Middle frontal gyrus (tissue), 1 donor: ENCODE measurements at regions not wholly inside any gene's neighbourhood (a gene's known extent, or its start where the extent isn't known, plus 50 kb on each side); places are given as distances from the start of the nearest gene placed in this dataset.

ENCODE experiments used
- DNase-seq: peaks from one replicate; pipeline ENCODE4 v3.0.0-alpha.2; 2015; ENCODE audit warnings: low spot score; ENCODE audit errors: extremely low spot score

DNA sequence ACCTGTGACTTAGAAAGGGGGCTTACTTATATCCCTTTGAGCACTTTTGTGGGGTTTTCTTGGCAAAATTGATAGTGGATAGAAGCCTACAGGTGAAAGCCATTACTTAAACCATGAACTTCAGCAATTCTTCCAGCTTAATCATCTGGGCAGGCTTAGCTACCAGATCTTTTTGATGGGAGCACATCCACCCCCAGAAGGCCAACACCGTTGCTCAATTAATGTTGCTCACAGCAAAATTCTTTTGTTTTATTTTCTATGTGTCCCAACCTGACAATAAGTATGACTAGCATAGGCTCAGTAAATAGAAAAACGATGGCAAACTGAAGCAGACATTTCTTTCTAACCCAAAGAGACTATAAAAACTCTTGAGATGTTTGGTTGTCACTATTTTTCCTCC is 269.4 kb upstream of the TCF4 start:
- no peak for DNase-seq

DNA sequence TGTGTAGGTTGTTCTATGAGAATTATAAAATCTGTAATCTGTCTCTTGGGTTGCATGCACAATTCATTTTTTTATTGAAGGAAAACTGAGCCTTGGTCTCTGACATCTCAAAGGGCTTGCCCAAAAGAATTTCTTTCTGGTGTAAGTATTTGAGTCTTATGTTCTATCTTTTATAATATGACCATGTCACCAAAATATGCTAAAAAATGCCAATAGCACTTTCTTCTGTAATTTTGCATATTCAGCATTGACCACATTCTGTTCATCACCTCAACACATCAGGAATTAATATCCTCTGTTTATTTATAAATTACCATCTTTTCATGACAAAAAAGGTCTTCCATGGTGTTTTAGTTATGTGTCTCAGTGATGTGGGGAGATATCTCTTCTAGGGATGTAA is 268.7 kb upstream of the TCF4 start:
- no peak for DNase-seq

DNA sequence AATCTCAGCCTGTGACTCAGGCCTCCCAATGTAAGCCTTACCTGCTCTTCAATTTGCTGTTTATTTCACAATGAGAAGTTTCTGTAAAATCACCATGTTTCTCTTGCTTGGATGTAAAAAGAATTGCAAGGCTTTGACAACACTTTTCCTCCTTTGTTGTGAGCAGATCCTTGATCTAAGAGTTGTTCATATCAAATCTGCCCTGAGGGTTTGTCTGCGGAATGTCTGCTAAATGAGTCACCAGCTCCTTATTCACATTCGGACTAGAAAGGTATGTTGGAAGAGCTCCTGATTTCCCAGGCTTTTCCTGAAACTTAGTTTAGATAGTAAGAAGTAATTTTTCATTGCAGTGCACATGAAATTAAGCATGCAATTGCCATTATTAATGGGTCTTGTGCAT is 268.2 kb upstream of the TCF4 start:
- DNase-seq = no peak

DNA sequence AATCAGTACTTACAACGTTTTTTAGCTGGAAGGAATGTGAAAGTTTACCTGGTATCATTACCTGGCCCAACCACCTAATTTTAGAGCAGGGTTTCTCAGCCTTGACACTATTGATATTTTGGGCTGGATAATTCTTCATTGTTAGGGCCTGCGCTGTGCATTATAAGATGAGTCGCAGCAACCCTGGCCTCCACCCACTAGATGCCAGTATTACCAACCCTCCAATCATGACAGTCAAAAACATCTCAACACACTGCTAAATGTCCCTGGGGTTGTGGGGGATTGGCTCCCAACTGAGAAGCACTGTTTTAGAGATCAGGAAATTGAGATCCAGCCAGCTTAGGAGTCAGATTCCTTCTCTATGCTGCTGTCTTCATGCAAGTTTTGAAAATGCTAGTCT is 265.3 kb upstream of the TCF4 start:
- no peak for DNase-seq

DNA sequence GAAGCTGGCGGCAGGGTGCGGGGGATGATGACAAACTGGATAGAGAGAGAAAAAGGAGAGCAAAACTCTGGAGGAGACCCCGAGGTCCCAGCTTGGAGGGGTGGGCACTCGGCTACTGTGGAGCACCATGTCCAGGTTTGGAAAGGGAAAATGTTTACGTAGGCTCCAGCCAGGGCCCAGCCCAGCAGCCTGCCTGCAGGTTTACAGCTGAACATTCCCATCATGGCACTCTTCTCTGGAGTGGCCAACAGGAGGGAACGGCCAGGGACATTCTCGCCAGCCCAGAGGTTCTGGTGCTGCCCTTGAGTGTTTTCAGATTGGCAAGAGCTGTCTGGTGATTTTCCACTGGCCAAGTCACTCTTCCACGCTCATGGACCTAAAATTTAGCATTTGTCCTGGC is 262.9 kb upstream of the TCF4 start:
- no peak for DNase-seq

DNA sequence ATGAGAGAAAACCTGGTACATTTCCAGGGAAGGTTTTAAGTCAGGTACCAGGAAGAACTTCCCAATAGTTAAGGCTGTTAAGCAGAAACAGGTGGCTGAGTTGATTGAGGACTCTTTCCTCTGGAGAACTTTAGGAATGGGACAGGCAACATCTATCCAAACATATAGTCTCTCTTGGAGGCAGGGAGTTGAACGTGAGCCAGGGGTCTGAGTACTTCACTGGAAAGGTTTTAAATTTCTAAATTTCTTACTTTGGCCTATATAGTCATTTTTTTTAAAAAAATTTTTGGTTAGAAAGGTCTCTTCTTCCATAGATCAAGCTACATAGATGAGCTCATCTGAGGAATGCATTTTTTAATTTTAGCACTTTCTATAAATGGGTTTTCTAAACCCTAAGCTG is 261.4 kb upstream of the TCF4 start:
- DNase-seq = no peak

DNA sequence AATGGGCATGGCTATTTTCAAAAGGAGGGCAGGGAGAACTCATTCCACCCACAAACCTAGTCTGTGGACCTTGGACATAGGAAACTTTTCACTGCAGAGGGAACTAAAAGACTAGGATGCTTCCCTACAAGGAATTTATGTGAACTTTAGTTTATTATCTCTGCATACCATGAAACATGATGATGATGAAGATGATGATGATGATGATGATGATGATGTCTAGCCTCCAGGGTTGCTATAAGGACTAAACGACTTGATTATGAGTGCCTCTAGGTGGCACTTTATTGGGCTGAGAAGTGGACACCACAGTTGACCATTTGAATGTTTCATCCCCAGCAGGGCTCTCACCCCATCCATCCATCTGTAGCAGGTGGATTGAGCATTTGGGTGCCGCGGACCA is 260.0 kb upstream of the TCF4 start:
- no peak for DNase-seq

DNA sequence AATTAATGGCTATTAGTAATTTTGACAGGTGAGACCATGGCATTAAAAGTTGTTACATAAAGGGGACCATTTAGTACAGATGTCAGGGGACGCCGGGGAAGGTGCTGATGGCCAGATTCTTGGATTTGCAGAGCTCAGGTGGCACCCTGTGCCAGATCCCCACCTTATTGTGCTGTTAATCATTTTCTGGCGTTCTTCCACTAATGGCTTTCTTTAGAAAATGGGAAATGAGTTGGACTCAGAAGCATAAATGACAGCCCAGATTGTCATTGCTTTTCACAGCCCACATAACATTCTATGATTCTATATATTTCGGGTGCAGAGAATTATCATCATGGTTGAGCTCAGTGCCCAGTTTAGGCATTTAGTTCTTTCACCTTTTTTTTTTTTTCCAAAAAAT is 257.2 kb upstream of the TCF4 start:
- no peak for DNase-seq

DNA sequence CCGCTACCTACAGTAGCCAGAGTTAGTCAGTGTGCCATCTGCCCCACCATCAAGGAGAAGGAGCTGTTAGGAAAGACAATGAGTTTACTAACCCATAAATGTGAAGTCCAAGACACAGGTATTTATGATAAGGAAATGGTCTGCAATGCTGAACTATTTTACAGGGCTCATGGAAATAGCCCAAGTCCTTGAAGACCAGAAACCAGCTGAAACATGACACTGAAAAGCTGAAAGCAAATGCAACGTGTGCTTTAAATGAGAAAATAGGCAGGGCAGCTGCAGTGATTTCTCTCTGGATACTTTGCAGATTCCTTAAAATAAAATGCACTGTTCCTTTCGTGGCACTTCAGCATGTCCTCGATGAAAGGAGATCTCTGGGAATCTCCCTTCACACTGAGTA is 256.4 kb upstream of the TCF4 start:
- no peak for DNase-seq

DNA sequence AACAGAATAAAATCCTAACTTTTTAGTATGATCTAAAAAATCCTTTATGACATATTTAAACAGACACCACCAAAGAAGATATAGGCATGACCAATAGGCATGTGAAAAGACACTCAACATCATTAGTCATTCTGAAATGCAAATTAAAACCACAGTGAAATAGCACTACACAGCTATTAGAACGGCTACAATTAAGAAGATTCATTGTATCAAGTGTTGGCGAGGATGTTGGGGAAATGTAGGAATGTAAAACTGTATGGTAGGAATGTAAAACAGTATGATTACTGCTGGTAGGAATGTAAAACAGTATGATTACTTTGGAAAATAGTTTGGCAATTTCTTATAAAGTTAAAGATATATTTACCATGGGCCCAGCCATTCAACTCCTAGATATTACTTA is 253.3 kb upstream of the TCF4 start:
- no peak for DNase-seq

DNA sequence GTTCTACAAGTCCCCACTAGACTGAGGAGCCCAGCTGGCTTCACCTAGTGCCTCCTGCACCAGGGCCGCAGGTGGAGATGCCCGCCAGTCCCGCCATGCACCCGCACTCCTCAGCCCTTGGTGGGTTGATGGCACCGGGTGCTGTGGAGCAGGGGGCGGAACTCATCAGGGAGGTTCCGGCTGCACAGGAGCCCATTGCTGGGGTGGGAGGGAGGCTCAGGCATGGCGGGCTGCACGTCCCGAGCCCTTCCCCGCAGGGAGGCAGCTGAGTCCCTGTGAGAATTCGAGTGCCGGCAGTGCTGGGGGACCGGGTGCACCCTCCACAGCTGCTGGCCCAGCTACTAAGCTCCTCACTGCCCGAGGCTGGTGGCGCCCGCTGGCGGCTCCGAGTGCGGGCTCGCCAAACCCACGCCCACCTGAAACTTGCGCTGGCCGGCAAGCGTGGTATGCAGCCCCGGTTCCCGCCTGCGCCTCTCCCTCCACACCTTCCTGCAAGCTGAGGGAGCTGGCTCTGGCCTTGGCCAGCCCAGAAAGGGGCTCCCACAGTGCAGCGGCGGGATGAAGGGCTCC is 252.7 kb upstream of the TCF4 start:
- no peak for DNase-seq

DNA sequence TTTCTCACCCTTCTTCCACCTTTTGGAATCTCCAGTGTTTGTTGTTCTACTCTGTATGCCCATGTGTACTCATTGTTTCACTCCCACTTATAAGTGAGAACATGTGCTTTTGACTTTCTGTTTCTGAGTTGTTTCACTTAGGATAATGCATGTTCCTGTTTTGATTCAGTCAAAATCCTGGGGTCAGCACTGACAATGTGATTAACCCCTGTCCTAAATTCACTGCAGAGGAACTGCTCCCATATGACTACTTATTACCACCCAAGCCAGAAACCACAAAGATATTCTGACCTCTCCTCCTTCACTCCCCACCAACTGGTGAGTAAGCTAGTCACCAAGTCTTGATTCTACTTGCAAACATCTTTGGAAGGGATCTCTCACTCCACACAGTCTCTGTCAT is 251.4 kb upstream of the TCF4 start:
- DNase-seq = no peak

DNA sequence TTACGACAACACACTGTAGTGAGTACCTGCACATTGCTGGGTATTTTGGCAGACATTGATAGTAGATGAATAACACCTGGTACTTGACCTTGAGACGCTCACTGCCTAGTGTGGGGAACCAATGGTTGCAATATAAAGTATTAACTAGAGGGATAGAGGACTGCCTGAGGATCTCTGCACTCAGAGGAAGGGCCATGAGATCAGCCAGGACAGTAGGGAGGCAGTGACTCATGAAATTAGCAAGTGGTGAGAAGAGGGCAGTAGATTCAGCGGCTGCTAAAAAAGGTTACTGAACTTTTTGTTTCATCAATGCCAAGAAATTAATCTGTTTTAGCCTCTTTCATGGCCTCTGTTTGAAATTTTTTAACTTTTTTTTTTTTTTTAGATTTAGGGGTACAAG is 250.8 kb upstream of the TCF4 start:
- no peak for DNase-seq

DNA sequence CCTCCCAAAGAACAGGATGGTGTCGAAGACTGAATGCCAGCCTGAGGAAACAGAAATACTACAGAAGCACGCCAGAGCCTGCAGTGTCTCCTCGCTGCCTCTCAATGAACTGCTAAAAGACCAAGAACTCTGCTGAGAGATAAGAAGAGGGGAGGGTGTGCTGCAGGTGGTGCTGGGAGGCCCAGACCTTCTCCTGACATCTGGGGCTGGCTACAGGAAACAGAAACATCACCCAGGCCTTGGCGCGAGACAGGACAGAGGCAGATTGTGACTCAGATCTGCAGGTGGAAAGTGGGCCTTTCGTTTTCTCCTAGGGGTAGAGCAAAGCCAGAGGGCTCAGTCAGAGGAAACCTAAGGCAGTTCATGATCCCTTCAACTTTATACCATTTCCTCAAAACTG is 250.3 kb upstream of the TCF4 start:
- no peak for DNase-seq

DNA sequence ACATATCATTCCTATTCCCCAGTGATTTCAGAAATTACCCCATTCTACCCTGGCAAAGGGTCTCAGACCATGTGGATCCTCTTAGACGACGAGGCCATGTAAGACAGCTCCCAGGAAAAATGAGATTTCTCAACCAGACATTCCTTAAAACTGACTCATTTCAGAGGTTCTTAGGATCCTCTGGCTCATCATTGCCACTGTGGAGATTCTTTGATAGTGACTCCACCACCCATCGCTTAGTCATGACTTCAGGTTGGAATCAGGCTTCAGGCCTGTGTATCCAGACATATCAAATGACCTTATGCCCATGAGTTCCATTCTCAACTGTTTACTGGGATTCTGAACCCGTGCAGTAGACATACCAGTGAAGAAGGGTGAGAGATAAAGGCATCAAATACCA is 245.6 kb upstream of the TCF4 start:
- no peak for DNase-seq

DNA sequence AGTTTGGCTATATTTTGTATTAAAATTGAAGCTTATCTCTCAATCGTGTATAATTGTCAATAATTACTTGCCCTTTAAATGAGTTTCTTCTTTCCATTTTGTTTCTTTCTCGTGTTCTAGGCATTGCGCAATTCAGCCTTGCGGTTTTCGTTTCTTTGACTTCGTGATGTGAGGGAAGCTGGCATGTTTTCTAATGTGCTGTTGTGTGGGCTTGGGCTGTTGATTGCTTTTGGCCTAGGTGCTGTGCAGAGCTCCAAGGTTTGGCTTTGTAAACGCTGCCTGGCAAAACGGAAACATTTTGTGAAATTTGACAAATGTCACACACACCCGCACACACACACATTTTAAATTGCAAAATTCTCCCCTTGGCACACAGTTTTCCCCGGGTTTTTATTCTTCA is 242.6 kb upstream of the TCF4 start:
- no peak for DNase-seq

DNA sequence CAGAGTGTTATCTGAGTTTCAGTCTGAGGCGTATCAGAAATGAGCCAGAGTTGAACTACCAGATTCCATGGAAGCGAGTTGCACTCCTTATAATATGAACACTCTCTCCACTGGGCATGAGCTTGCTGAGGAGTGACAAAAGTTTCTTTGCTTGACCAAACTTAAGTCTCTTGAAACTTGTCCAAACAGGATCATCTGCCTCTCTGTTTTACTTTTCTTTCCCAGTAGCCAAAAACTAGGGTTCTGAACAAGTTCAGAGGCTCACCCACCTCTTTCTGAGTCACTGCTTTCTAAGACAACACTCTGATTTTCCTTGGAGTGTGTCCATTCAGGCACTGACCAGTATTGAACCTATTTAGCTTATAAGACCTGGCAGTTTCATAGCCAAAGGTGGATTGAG is 233.2 kb upstream of the TCF4 start:
- DNase-seq = no peak

DNA sequence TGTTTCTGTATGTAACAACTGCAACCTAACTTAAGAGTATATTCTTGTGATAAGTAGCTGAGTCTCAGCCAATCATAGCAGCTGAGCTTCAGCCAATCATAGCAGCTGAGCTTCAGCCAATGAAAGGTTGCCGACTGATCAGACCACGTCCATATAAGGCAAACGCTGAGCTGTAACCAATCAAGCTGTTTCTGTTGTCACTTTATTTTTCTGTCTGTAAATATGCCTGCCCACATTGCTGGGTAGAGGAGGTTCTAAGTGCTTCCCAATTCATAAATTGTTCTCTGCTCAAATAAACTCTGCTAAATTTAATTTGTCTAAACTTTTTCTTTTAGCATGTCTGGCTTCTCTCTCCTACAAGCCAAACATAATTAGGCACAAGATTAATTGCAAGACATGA is 231.5 kb upstream of the TCF4 start:
- no peak for DNase-seq

DNA sequence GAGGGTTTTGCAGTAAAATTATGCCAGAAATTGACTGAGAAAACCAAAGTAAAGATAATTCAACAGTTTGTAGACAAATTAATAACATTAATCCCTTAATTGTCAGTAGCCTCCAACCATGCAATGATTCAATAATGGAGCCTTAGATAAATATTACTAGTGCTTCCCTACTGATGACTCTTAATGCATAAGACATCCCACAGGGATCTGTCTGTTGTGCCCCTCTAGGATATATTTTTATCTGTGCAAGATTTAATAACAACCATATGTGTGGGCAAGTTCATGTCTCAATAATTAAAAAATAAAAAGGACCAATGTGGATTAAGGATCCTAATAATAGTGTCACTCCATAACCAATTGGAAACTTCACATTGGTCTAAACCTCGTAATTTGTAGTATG is 230.3 kb upstream of the TCF4 start:
- no peak for DNase-seq

DNA sequence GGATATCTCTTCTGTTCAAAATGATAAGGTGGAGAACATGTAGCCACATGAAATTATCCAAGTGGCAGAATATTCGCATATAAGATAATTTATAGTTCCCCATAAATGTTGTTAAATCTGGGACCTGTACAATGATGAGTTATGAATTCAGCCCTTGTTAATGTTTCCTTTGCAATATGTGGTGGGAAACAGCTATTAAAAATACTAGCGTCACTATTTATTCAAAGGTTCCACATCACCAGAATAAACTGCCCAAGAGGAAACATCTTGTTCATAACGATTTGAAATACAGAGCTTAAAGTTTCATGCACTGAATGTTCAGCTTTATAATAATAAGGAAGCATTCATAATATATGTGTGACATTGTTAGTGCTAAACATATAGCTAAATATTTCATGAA is 223.9 kb upstream of the TCF4 start:
- no peak for DNase-seq

DNA sequence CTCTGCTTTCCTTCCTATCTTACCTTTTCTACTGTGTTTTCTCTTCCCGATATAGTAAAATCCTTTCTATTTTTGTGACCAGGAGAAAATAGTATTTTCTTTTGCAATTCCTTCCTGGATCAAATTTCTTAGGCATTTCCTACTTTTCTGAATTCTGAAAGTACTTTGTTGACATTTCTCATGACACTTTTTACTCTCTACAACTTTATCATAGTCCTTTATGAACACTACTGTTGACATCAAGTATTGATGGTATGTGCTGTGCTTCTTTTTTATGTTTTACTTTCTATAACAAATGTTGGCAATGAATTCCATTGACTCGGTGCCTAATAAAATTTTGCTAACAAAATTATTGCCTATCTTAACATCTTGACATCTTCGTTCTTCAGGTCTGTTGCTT is 217.7 kb upstream of the TCF4 start:
- no peak for DNase-seq

DNA sequence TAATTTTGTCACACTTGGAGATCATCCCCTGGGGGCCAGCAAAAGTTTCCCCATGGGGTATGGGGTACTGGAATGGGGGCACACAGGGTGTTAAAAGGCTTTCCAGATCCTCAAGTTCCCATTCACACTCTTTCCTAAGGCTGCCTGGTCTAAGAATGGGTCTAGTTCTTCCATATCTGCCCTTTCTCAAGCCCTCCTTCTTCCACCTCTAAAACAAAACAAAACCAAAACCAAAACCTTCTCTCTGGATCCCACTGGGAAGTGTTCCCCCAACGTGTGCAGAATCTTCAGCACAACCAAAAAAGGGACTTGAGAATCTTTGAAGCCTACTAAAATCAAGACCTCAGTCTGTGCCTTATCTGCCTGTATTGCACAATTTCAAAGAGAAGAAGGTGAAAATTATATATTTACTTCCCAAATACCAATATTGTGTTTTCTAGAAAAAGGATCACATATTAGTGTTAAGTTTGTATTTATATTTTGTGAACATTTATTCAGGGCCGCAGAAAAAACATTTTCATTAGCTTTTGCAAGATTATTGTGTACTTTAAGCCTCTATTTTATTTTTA is 207.2 kb upstream of the TCF4 start:
- DNase-seq = no peak

DNA sequence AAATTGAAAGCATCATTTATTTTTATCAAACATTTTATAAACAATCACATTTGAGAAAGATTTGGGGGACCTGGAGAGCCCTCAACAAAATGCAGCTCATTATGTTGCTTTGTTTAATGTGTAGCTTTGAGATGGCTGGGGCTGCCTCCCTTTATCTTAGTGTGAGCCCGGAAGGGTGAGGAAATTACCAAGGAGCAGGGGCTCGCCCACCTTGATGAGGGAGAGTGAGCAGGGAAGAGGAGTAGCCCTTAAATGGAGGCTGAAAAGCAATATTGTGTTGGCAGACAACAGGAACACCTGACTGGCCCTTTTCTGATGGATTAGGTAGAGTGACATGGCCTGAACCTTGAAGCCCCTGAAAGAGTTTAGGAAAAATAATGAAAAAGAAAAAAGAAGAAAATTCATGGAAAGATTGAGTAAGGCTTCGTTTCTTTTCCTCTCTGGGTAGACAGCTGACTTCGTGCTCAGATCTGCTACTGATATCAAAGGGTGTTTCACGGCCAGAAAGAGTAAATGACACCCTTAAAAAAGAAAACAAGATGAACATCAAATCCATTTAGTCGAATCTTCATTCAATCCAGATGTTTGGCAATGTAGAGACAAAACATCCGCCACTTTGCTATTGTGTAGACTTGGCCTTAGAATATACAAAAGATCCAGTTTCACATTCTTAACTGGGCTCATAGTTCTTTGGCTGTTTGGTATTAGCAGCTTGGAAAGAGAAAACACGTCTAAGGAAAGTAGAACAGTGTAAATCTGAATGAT is 206.5 kb upstream of the TCF4 start:
- DNase-seq = no peak
